Prostate gland (tissue), 1 donor: ENCODE measurements at regions not wholly inside any gene's neighbourhood (a gene's known extent, or its start where the extent isn't known, plus 50 kb on each side); places are given as distances from the start of the nearest gene placed in this dataset.
"Not testable (repeated sequence)": the region's sequence is repeated elsewhere in the genome, so short reads cannot be mapped to it uniquely, and the experiment has no call there.

Source experiments
- POLR2A ChIP-seq: fragments of 450-650 bp; IDR thresholded peaks from one replicate; pipeline ENCODE4 v1.6.1; 2016; ENCODE audit warnings: antibody characterized with exemption, mild to moderate bottlenecking
- POLR2AphosphoS5 ChIP-seq: sonication (generic); formaldehyde crosslinking; IDR thresholded peaks from one replicate; pipeline ENCODE4 v1.6.1; 2017; ENCODE audit warnings: antibody characterized with exemption

GRCh38 chr13:99101831-99102230, 98.8 kb upstream of the UBAC2 start:
- TF ChIP-seq POLR2A, POLR2AphosphoS5: not testable (repeated sequence)
